Fibroblast of peridontal ligament (primary cell): ENCODE measurements at regions not wholly inside any gene's neighbourhood (a gene's known extent, or its start where the extent isn't known, plus 50 kb on each side); places are given as distances from the start of the nearest gene placed in this dataset.

Source experiments
- DNase-seq: peaks from one replicate; pipeline ENCODE4 v3.0.0-alpha.2; 2010; ENCODE audit errors: extremely low read depth

- DNase-seq = peak; percentile 79
Observed at GRCh38 chr3:34011171-34012101, 213.0 kb downstream of the PDCD6IP start.

- peak; percentile 99 for DNase-seq
Observed at GRCh38 chr3:34012102-34012461, 213.7 kb downstream of the PDCD6IP start.

DNA sequence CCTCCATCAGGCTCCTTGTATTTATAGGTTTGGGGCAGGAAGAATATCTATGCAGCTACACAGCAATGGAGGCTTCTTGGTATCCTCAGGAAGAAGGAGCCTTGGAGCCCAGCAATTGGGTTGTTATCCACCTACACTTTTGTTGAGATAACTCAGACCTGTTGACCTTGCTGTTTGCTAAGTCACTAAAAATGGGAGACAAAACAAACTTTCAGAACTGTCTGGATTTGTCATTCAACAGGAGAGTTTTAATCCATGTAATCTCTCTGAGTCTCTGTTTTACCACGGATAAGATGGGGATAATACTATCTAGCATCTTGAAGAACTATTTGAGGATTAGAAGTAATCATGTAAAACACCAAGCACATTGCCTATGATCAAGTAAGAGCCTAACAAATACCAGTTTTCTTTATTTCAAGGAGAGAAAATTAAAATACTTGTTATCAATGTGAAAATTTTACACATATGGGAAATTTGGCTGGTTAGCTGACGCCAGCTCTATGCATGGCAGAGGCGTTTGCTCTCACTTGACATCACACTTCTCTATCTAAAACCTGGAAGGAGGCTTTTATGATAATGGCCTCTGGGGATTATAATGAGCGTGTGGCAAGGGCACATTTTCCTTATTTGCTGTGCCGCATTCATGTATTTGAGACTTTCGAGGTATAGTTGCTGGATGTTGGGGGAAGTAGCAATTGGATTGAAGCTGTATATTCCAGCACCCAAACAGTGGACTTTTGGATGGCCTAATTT is 215.6 kb downstream of the PDCD6IP start:
- DNase-seq = no peak

- peak; percentile 30 for DNase-seq
Observed at GRCh38 chr3:34015204-34016142, 217.0 kb downstream of the PDCD6IP start.

DNA sequence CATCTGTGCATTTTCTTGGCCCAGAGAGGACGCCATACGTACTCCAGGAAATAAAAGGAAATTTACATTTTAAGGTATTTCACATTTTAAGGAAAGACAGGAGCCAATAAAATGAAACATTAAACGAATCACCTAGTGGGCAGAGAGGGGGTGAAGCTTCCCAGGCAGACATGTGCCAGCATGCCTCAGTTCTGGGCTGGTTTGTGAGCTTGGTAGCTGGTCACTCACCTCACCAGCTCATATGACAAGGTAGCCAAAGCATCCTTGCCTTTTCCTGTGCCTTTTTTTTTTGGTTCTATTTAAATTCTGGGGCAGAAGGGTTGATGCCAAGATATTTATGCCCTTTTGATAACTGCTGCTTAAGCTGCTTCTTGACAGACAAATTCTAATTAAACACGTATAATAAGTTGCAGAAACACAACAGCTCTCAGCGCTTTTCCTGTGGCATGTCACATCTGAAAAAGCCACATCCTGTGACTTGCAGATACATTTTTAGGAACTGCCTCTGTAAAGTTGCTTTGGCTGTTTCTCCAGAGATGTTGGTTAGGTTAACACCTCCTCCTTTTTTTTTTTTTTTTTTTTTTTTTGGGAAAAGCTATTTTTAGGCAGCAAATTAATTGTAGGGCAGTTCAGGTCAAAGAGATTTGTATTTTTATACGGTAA is 218.6 kb downstream of the PDCD6IP start:
- no peak for DNase-seq

DNA sequence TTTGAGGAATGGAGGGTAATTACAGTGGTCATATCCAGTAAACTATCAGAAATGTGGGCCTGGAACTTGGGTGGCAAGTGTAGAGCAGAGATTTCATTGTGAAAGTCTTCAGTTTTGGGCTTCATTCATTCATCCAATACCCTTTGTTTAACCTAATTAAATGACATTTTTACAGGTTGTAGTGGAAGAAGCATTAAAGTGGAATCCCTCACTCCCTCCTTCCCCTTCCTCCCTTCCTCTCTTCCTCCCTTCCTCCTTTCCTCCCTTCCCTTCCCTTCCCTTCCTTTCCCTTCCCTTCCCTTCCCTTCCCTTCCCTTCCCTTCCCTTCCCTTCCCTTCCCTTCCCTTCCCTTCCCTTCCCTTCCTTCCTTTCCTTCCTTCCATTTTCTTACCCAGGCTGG is 219.3 kb downstream of the PDCD6IP start:
- DNase-seq = no peak

DNA sequence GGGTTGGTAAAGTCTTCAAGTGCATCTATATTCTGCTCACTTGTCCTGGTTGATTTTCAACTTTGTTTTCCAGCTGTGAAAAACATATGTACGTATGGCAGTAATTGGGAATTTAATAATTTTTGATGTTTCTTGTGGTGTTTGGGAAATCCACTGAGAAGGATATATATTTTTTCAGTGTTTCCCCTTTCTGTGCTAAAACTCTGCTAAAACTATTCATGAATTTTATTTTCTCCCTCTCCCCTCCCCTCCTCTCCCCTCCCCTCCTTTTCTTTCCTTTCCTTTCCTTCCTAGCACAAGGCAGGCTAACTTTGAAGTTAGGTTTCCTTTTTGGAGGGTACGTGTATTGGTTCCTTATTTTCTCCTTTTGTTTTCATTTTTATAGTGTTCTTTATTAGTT is 220.7 kb downstream of the PDCD6IP start:
- no peak for DNase-seq

- no peak for DNase-seq
Observed at GRCh38 chr3:34020170-34020569, 221.7 kb downstream of the PDCD6IP start.

DNA sequence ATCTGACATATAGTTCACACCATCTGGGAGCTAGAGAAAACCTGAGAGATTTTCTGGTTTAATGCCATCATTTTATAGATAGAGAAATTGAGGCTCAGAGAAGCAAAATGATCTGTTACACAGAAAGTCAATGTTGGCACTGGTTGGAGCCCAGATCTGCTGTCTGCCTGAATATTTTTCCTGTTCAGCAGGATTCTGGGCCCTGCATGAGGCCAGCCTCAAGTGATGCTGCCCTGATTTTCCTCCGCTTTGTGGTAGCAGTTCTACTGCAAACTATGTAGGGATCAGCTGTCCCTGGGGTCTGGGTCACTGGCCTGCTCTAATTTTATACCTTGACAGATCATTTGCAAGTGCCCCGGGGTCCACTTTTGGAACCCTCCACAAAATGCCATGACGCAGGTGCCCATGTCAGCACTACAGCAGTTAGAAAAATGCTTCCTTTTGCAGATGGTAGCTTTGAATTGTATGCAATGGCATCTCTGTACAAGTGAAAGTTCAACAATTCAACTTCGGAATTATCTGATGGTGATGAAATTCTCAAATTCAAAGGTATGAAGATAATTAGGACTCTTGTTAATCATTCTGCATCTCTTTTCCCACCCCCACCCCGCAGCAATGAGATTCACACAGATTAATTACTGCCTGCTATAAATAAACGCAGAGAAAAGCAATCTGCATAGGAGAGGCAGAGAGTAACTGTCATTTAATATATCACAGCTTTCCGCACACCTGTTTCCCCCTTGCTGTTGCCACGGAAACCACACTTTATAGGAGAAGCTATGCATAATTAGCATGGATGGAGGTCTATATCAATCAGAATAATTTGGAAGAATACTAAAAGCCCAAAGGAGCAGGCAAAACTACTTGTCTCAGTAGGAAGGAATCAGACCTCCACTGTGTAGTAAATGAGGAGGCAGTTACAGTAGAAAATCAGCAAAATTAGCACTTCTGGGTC is 222.6 kb downstream of the PDCD6IP start:
- DNase-seq = no peak

DNA sequence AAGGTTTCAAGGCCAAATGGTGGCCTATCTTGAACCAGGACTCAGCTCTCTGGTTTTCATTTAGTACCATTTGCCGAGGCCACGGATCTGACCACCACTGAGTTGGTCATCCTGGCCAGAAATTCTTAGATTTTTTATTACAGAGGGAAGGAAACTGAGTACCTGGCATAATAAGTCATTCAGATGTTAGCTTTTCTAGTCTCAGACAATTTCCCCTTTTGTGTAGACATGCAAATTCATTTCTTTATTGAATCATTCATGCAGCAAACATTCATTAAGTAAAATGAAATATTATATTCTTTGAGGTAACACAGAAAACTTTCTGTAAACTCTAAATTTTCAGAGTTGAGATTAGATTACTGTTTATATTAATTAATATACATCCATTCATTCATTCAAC is 223.7 kb downstream of the PDCD6IP start:
- no peak for DNase-seq

DNA sequence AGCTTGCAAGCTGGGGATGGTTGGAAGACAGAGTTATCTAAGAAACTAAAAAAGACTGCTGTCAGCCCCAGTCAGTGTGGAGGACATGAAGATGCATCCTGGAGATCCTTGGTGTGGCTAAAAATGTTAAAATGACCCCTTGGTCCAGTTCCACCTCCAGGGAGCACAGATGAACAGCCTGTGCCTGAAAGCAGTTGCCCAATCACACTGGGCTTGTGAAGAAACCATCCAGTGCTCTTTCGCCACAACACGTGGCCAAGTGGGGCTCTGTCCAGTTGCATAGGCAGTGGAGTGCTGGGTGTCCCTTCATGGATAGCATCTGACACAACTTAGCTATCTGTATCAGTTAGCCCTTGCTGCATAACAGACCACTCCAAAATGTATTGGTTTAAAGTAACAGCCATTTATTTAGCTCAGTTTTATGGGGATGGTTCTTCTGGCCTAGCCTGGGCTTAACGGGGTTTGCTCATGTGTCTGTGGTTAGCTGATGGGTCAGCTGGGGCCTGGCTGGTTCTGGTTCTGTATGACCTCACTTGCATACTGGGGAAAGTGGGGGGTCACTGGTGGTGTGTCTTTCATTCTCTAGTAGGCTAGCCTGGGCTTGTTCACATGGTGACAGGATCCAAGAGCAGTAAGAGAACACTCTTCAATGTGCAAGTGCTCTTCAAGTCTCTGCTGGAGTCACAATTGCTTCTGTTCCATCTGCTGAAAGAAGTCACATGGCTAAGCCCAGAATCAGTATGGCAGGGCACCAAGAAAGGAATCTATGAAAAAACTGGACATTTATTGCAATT is 226.2 kb downstream of the PDCD6IP start:
- DNase-seq = no peak

- no peak for DNase-seq
Observed at GRCh38 chr3:34033839-34034238, 235.4 kb downstream of the PDCD6IP start.

DNA sequence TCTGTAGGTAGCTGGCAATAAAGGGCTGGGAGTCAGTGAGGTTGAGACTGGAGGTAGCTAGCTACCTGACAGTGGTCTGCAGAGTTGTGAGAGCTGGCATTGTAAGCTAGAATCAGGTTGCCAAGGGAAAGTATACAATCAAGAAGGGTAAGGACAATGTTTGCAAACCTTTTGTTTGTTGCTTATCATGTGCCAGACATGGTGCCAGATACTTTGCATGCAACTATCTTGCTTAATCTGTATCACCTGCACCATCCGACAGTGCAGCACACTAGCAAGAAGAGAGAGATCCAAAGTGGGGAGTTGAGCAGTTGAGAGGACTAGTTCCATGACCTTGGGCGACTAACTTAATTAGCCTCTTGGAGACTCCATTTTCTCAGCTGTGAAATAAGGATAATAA is 236.4 kb downstream of the PDCD6IP start:
- no peak for DNase-seq

DNA sequence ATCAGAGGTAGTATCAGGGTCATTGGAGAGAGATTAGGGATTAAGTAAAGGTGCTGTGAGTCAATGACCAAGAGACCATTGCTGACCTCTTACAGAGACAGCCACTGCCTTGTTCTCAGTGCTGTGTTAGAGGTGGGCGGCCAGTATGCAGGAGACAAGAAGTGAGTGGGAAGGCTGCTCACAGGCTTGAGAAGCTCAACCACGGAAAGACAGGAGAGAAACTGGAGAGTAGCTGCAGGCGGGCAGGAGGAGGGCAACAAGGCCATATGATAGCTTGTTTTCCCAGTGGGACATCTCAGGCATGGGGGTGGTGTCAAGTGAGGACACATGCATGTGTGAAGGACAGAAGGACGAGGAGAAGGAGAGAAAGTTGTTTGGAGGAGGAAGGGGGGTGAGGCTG is 237.3 kb downstream of the PDCD6IP start:
- DNase-seq = no peak

DNA sequence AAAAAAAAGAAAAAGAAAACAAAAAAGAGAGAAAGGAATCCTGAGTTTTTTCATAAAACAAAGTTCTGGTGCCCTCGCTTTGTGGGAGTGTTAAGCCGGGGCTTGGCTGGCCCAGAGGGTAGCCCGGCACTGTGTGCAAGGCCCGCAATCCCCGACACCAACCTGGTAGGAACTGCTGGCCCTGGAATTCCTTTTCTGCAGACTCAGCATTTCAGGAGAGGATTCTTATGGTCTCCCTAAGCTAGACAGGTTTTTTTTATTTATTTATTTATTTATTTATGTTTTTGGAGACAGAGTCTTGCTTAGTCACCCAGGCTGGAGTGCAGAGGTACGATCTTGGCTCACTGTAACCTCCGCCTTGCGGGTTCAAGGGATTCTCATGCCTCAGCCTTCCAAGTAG is 238.8 kb downstream of the PDCD6IP start:
- no peak for DNase-seq

DNA sequence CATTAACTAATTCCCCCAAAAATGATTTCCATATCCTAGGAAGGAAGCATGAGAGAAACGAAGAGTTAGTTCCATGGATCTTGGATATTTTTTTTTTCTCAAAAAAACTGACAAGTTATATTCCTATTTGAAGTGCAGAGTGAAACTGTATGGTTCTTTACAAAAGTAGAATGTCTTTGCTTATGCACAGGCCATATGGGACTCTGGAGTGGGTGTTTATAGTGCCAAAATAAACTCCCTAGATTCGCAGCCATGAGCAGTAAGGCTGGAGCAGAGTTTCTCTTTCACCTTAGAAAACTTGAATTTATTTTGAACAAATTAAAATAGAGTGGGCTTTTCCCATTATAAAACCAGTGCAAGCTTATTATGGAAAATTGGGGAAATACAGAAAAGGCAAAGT is 239.7 kb downstream of the PDCD6IP start:
- no peak for DNase-seq

DNA sequence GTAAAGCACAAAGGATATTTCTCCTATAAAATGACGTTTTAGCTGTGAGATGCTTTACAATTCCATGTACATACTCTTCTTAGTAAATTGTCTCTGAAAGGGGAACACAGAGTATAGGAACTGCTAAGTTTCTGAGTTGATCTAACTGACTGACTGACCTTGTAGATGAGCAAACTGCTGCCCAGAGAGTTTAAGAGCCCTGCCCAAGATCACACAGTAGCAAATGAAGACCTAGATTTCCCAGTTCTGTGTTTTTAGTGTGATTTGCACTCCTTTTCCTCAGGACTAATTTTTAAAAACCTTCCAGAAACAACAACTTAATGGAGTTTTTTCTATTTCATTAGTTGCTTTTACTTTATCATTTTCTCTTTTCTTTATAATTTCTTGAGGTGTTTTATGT is 247.7 kb downstream of the PDCD6IP start:
- DNase-seq = no peak

GRCh38 chr3:34053626-34054025 is 255.2 kb downstream of the PDCD6IP start:
- peak; percentile 21 for DNase-seq

DNA sequence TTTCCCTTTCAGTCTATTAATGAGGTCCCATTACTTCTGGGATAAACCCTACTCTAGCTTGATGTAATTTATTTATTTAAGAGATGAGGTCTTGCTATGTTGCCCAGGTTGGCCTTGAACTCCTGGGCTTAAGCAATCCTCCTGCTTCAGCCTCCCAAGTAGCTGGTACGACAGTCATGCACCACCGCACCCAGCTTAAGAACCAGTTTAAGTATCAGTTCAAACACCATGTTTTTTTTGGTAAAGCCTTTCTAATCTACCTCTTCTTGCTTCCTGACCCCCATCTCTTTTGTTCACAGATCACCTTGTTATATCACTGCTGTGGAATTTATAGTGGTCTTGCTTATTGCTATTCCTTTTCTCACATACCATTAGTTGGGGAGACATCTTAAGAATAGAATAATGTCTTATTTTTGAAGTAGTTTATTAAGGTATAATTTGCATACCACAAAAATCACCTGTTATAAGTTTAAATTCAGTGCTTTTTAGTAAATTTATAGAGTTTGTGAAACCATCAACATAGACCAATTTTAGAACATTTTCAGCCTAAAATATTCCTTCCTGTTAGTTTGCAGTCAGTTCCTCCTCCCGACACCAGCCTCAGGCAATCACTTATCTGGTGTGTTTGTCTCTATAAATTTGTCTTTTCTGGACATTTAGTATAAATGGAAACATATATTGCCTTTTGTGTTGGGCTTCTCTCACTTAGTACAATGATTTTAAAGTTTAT is 257.9 kb downstream of the PDCD6IP start:
- DNase-seq = no peak
